Vagina (tissue), 2 donors: ENCODE measurements at regions not wholly inside any gene's neighbourhood (a gene's known extent, or its start where the extent isn't known, plus 50 kb on each side); places are given as distances from the start of the nearest gene placed in this dataset.

Source experiments
- POLR2A ChIP-seq, 2 donors: fragments of 450-650 bp; IDR thresholded peaks; one replicate each; pipeline ENCODE4 v1.6.1; 2017; ENCODE audit warnings: antibody characterized with exemption in 2 of 2, mild to moderate bottlenecking in 2 of 2, moderate library complexity in 2 of 2
- TF ChIP-seq, protein P1 (sequence below), 3 experiments: fragments of 450-650 bp in 2 of 3; fragments of 200-600 bp in 1 of 3; sonication (generic) in 1 of 3; IDR thresholded peaks; one replicate each; pipeline ENCODE4 v1.5.1; 2017 to 2019; ENCODE audit warnings: antibody characterized with exemption in 3 of 3, mild to moderate bottlenecking in 2 of 3, moderate library complexity in 2 of 3

DNA sequence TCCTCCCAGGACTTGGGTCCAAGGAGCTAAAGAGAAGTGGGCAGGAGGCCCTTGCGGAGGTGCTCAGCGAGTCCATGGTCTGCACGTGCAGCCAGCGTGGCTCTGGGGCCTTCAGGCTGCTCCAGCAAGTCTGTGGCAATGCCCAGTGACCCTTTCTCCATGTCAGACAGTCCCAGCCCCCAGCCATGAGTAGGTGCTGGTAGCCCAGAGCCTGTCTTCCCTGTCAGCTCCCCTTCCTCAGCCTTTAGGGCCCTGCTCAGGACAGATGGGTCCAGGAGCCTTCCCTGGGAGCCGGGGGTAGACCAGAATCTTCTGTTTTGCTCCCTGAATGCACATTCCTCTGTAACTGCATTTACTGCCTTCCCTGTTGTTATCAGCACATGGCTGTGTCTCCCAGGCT is 147.2 kb upstream of the IRX2 start:
- TF ChIP-seq, protein P1, sequence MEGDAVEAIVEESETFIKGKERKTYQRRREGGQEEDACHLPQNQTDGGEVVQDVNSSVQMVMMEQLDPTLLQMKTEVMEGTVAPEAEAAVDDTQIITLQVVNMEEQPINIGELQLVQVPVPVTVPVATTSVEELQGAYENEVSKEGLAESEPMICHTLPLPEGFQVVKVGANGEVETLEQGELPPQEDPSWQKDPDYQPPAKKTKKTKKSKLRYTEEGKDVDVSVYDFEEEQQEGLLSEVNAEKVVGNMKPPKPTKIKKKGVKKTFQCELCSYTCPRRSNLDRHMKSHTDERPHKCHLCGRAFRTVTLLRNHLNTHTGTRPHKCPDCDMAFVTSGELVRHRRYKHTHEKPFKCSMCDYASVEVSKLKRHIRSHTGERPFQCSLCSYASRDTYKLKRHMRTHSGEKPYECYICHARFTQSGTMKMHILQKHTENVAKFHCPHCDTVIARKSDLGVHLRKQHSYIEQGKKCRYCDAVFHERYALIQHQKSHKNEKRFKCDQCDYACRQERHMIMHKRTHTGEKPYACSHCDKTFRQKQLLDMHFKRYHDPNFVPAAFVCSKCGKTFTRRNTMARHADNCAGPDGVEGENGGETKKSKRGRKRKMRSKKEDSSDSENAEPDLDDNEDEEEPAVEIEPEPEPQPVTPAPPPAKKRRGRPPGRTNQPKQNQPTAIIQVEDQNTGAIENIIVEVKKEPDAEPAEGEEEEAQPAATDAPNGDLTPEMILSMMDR (IDR thresholded peaks at IDR 0.05) = no peak
- TF ChIP-seq POLR2A (IDR thresholded peaks at IDR 0.05) = no peak
